ENCODE measurements at regions not wholly inside any gene's neighbourhood (a gene's known extent, or its start where the extent isn't known, plus 50 kb on each side); places are given as distances from the start of the nearest gene placed in this dataset.

- peak; percentile 80 for TF ChIP-seq CTCF (IDR thresholded peaks at IDR 0.05; ENCODE audit: unreplicated experiment)
- Mint-ChIP-seq H3K4me3 (ENCODE audit: low read depth) (no peak overlapping the region), H3K27me3 (peaks cover 29% of the 10 kb centered on the region), H3K4me1 (ENCODE audit: low read depth) (peaks cover 10% of the 10 kb centered on the region), H3K9me3 (ENCODE audit: low read depth) (no peaks in the 10 kb centered on the region), H3K36me3 (ENCODE audit: insufficient read depth) (no peaks in the 10 kb centered on the region), H3K27ac (peak overlapping the region; percentile 62)
- DNase-seq (ENCODE audit: low spot score, unreplicated experiment), result peak; percentile 34
Observed at GRCh38 chr20:39112178-39112743, 150.1 kb downstream of the DHX35 start.

- no peak for TF ChIP-seq CTCF (IDR thresholded peaks at IDR 0.05; ENCODE audit: unreplicated experiment)
- H3K9me3 Mint-ChIP-seq (ENCODE audit: low read depth), result no peaks in the 10 kb centered on the region
- no peak for DNase-seq (ENCODE audit: low spot score, unreplicated experiment)
- no peaks in the 10 kb centered on the region for H3K36me3 Mint-ChIP-seq (ENCODE audit: insufficient read depth)
- H3K4me1 Mint-ChIP-seq (ENCODE audit: low read depth), result peaks cover 10% of the 10 kb centered on the region
- H3K27me3 Mint-ChIP-seq, result peaks cover 31% of the 10 kb centered on the region
- H3K4me3 Mint-ChIP-seq (ENCODE audit: low read depth), result no peak overlapping the region
- H3K27ac Mint-ChIP-seq, result no peak overlapping the region
Observed at GRCh38 chr20:39111359-39112177, 149.4 kb downstream of the DHX35 start.

- no peak overlapping the region for H3K4me3 Mint-ChIP-seq (ENCODE audit: low read depth)
- peaks cover 33% of the 10 kb centered on the region for H3K27me3 Mint-ChIP-seq
- no peaks in the 10 kb centered on the region for H3K36me3 Mint-ChIP-seq (ENCODE audit: insufficient read depth)
- DNase-seq (ENCODE audit: low spot score, unreplicated experiment), result no peak
- peaks cover 10% of the 10 kb centered on the region for H3K4me1 Mint-ChIP-seq (ENCODE audit: low read depth)
- TF ChIP-seq CTCF (IDR thresholded peaks at IDR 0.05; ENCODE audit: unreplicated experiment), result no peak
- H3K27ac Mint-ChIP-seq, result no peak overlapping the region
- H3K9me3 Mint-ChIP-seq (ENCODE audit: low read depth), result peaks cover 2% of the 10 kb centered on the region
Observed at GRCh38 chr20:39110819-39111136, 148.6 kb downstream of the DHX35 start.

GRCh38 chr20:39109933-39110818 lies 148.0 kb downstream of the DHX35 start:
- H3K9me3 Mint-ChIP-seq (ENCODE audit: low read depth), result peaks cover 2% of the 10 kb centered on the region
- no peak overlapping the region for H3K27ac Mint-ChIP-seq
- no peak overlapping the region for H3K4me3 Mint-ChIP-seq (ENCODE audit: low read depth)
- peaks cover 10% of the 10 kb centered on the region for H3K4me1 Mint-ChIP-seq (ENCODE audit: low read depth)
- DNase-seq (ENCODE audit: low spot score, unreplicated experiment), result no peak
- no peak for TF ChIP-seq CTCF (IDR thresholded peaks at IDR 0.05; ENCODE audit: unreplicated experiment)
- no peaks in the 10 kb centered on the region for H3K36me3 Mint-ChIP-seq (ENCODE audit: insufficient read depth)
- peaks cover 33% of the 10 kb centered on the region for H3K27me3 Mint-ChIP-seq

- Mint-ChIP-seq H3K4me1 (ENCODE audit: low read depth) (peaks cover 10% of the 10 kb centered on the region), H3K9me3 (ENCODE audit: low read depth) (peaks cover 2% of the 10 kb centered on the region), H3K27me3 (peaks cover 33% of the 10 kb centered on the region), H3K36me3 (ENCODE audit: insufficient read depth) (no peaks in the 10 kb centered on the region), H3K27ac (no peak overlapping the region), H3K4me3 (ENCODE audit: low read depth) (no peak overlapping the region)
- no peak for TF ChIP-seq CTCF (IDR thresholded peaks at IDR 0.05; ENCODE audit: unreplicated experiment)
- no peak for DNase-seq (ENCODE audit: low spot score, unreplicated experiment)
Observed at GRCh38 chr20:39108746-39109145, 146.6 kb downstream of the DHX35 start.

Data from progenitor cell of endocrine pancreas (in vitro differentiated cells).